Naive thymus-derived CD4-positive, alpha-beta T cell (primary cell): ENCODE measurements at regions not wholly inside any gene's neighbourhood (a gene's known extent, or its start where the extent isn't known, plus 50 kb on each side); places are given as distances from the start of the nearest gene placed in this dataset.
"Not testable (repeated sequence)": the region's sequence is repeated elsewhere in the genome, so short reads cannot be mapped to it uniquely, and the experiment has no call there.

Source experiments
- ATAC-seq: fragments of 150-1000 bp; cut with Tn5 transposase; 2 replicates; pipeline ENCODE4 v1.10.0; 2021; ENCODE audit warnings: mild to moderate bottlenecking, moderate library complexity
- CTCF ChIA-PET: fragments of 350-600 bp; sonication (Branson Sonifier 250); formaldehyde crosslinking; loops from one replicate; lab custom pipeline; 2021; ENCODE audit warnings: antibody characterized with exemption; lab: Charles Lee
- POLR2A ChIA-PET: fragments of 350-600 bp; sonication (Branson Sonifier 250); formaldehyde crosslinking; loops from one replicate; lab custom pipeline; 2021; ENCODE audit warnings: antibody characterized with exemption, inconsistent platforms; lab: Charles Lee
- DNase-seq, 9 donors: peaks; one replicate each; pipeline versions ENCODE4 v3.0.0 to v3.0.0-alpha.2; 2020 to 2022; ENCODE audit warnings: mixed read lengths in 1 of 9
- H3K27ac ChIP-seq: one replicate; pipeline ENCODE4 v1.7.0; 2013; ENCODE audit warnings: mild to moderate bottlenecking, low read depth, low read length, moderate library complexity
- H3K27me3 ChIP-seq, 2 donors: one replicate each; pipeline ENCODE4 v1.7.0; 2013; ENCODE audit warnings: low read length in 2 of 2, mild to moderate bottlenecking in 2 of 2, moderate library complexity in 2 of 2; ENCODE audit not compliant: control insufficient read depth in 2 of 2, insufficient read depth in 2 of 2
- H3K36me3 ChIP-seq, 3 experiments: 1 replicate in 2 of 3; 2 replicates in 1 of 3; pipeline ENCODE4 v1.7.0; 2013; ENCODE audit warnings: low read length in 3 of 3, mild to moderate bottlenecking in 3 of 3, moderate library complexity in 1 of 3; ENCODE audit not compliant: insufficient read depth in 3 of 3, control insufficient read depth in 2 of 3
- H3K4me1 ChIP-seq, 2 donors: one replicate each; pipeline ENCODE4 v1.7.0; 2013; ENCODE audit warnings: low read length in 2 of 2, mild to moderate bottlenecking in 2 of 2, moderate library complexity in 1 of 2; ENCODE audit not compliant: control insufficient read depth in 2 of 2, insufficient read depth in 2 of 2
- H3K4me3 ChIP-seq: 2 replicates; pipeline ENCODE4 v1.7.0; 2013; ENCODE audit warnings: mild to moderate bottlenecking, low read length
- H3K9me3 ChIP-seq, 3 experiments: 1 replicate in 2 of 3; 2 replicates in 1 of 3; pipeline ENCODE4 v1.7.0; 2013; ENCODE audit warnings: low read length in 3 of 3; ENCODE audit not compliant: control insufficient read depth in 2 of 3
- H3K27ac Mint-ChIP-seq, 9 donors: one replicate each; pipeline ENCODE4 v1.8.0; 2020 to 2022; ENCODE audit warnings: mixed read lengths in 9 of 9, mild to moderate bottlenecking in 8 of 9, moderate library complexity in 5 of 9, inconsistent platforms in 2 of 9
- H3K27me3 Mint-ChIP-seq, 5 donors: one replicate each; pipeline ENCODE4 v1.8.0; 2021 to 2022; ENCODE audit warnings: mixed read lengths in 5 of 5, mild to moderate bottlenecking in 1 of 5
- H3K36me3 Mint-ChIP-seq, 5 donors: one replicate each; pipeline ENCODE4 v1.8.0; 2020 to 2022; ENCODE audit warnings: mixed read lengths in 5 of 5, mild to moderate bottlenecking in 3 of 5, inconsistent platforms in 1 of 5
- H3K4me1 Mint-ChIP-seq, 7 donors: one replicate each; pipeline ENCODE4 v1.8.0; 2020 to 2022; ENCODE audit warnings: mixed read lengths in 7 of 7, mild to moderate bottlenecking in 3 of 7, inconsistent platforms in 1 of 7
- H3K4me3 Mint-ChIP-seq, 10 donors: one replicate each; pipeline ENCODE4 v1.8.0; 2020 to 2022; ENCODE audit warnings: mild to moderate bottlenecking in 10 of 10, mixed read lengths in 10 of 10, moderate library complexity in 6 of 10, inconsistent platforms in 2 of 10
- H3K9me3 Mint-ChIP-seq, 11 donors: one replicate each; pipeline ENCODE4 v1.8.0; 2020 to 2022; ENCODE audit warnings: mixed read lengths in 11 of 11, mild to moderate bottlenecking in 4 of 11, inconsistent platforms in 1 of 11, moderate library complexity in 1 of 11
- intact Hi-C, 2 donors: fragments of 100-400 bp; cut with micrococcal nuclease; formaldehyde crosslinking; loops; one replicate each; pipeline ENCODE4 v1.15.1; 2023

- Mint-ChIP-seq H3K36me3 (peaks cover 0 to 4% (median 0%) of the 10 kb centered on the region in 5 donors), H3K4me1 (no peaks in the 10 kb centered on the region), H3K27ac (no peak overlapping the region), H3K9me3 (peaks cover 0 to 27% (median 4%) of the 10 kb centered on the region in 11 donors), H3K27me3 (peaks cover 0 to 37% (median 21%) of the 10 kb centered on the region in 5 donors), H3K4me3 (no peak overlapping the region)
- ChIA-PET POLR2A (no interaction called here), CTCF (no interaction called here)
- no peaks in the 10 kb centered on the region for H3K9me3 ChIP-seq
- H3K4me1 ChIP-seq, result no peaks in the 10 kb centered on the region
- H3K27ac ChIP-seq, result no peak overlapping the region
- no peak for ATAC-seq
- DNase-seq, result no peak
- no peak overlapping the region for H3K4me3 ChIP-seq
- no peaks in the 10 kb centered on the region for H3K36me3 ChIP-seq
- intact Hi-C loops, result no loop called here
- no peaks in the 10 kb centered on the region for H3K27me3 ChIP-seq
These were observed 51.0 kb upstream of the IRX5 start for GRCh38 chr16:54879681-54880080.

GRCh38 chr16:54878301-54878700 lies 52.4 kb upstream of the IRX5 start:
- Mint-ChIP-seq H3K27me3 (peaks cover 0 to 37% (median 15%) of the 10 kb centered on the region in 5 donors), H3K4me3 (no peak overlapping the region), H3K9me3 (peaks cover 0 to 20% (median 6%) of the 10 kb centered on the region in 11 donors), H3K4me1 (no peaks in the 10 kb centered on the region), H3K27ac (no peak overlapping the region), H3K36me3 (peaks cover 0 to 3% (median 0%) of the 10 kb centered on the region in 5 donors)
- H3K4me3 ChIP-seq, result no peak overlapping the region
- no peaks in the 10 kb centered on the region for H3K9me3 ChIP-seq
- CTCF ChIA-PET, result no interaction called here
- no peaks in the 10 kb centered on the region for H3K27me3 ChIP-seq
- H3K27ac ChIP-seq, result no peak overlapping the region
- H3K4me1 ChIP-seq, result no peaks in the 10 kb centered on the region
- no peak for DNase-seq
- no peak for ATAC-seq
- intact Hi-C loops, result no loop called here
- H3K36me3 ChIP-seq, result no peaks in the 10 kb centered on the region
- POLR2A ChIA-PET, result no interaction called here

- no peak overlapping the region for H3K27ac ChIP-seq
- Mint-ChIP-seq H3K27ac (no peak overlapping the region), H3K4me1 (no peaks in the 10 kb centered on the region), H3K27me3 (peaks cover 0 to 34% (median 17%) of the 10 kb centered on the region in 5 donors), H3K4me3 (no peak overlapping the region), H3K9me3 (peaks cover 0 to 18% (median 6%) of the 10 kb centered on the region in 11 donors), H3K36me3 (peaks cover 0 to 7% (median 0%) of the 10 kb centered on the region in 5 donors)
- ChIA-PET POLR2A (no interaction called here), CTCF (no interaction called here)
- no peaks in the 10 kb centered on the region for H3K4me1 ChIP-seq
- DNase-seq (no peak), ATAC-seq (no peak)
- H3K9me3 ChIP-seq, result no peaks in the 10 kb centered on the region
- H3K36me3 ChIP-seq, result no peaks in the 10 kb centered on the region
- H3K4me3 ChIP-seq, result no peak overlapping the region
- intact Hi-C loops, result no loop called here
- no peaks in the 10 kb centered on the region for H3K27me3 ChIP-seq
These were observed 55.2 kb upstream of the IRX5 start for GRCh38 chr16:54875443-54875842.

GRCh38 chr16:54873716-54874373 lies 56.8 kb upstream of the IRX5 start:
- POLR2A ChIA-PET, H3K9me3 ChIP-seq, ATAC-seq, H3K36me3 Mint-ChIP-seq, H3K4me3 ChIP-seq, H3K36me3 ChIP-seq, H3K4me1 Mint-ChIP-seq, H3K27me3 ChIP-seq, intact Hi-C loops, DNase-seq, H3K27ac Mint-ChIP-seq, H3K4me3 Mint-ChIP-seq, H3K4me1 ChIP-seq, CTCF ChIA-PET, H3K27ac ChIP-seq: not testable (repeated sequence)
- Mint-ChIP-seq H3K27me3 (peaks cover 0 to 30% (median 11%) of the 10 kb centered on the region in 5 donors), H3K9me3 (peaks cover 0 to 19% (median 6%) of the 10 kb centered on the region in 11 donors)

GRCh38 chr16:54873071-54873470 lies 57.6 kb upstream of the IRX5 start:
- no peaks in the 10 kb centered on the region for H3K4me1 ChIP-seq
- no peaks in the 10 kb centered on the region for H3K27me3 ChIP-seq
- H3K36me3 ChIP-seq, result no peaks in the 10 kb centered on the region
- no peaks in the 10 kb centered on the region for H3K9me3 ChIP-seq
- H3K4me3 ChIP-seq, result no peak overlapping the region
- Mint-ChIP-seq H3K27ac (no peak overlapping the region), H3K4me3 (no peak overlapping the region), H3K36me3 (peaks cover 0 to 7% (median 0%) of the 10 kb centered on the region in 5 donors), H3K27me3 (peaks cover 0 to 22% (median 14%) of the 10 kb centered on the region in 5 donors), H3K9me3 (peaks cover 0 to 13% (median 6%) of the 10 kb centered on the region in 11 donors), H3K4me1 (no peaks in the 10 kb centered on the region)
- ChIA-PET POLR2A (no interaction called here), CTCF (no interaction called here)
- ATAC-seq (no peak), DNase-seq (no peak)
- no peak overlapping the region for H3K27ac ChIP-seq
- intact Hi-C loops, result no loop called here

GRCh38 chr16:54870151-54870550 lies 60.5 kb upstream of the IRX5 start:
- Mint-ChIP-seq H3K4me1 (no peaks in the 10 kb centered on the region), H3K4me3 (no peak overlapping the region), H3K27ac (no peak overlapping the region), H3K27me3 (peaks cover 0 to 16% (median 10%) of the 10 kb centered on the region in 5 donors), H3K36me3 (peaks cover 0 to 7% (median 0%) of the 10 kb centered on the region in 5 donors), H3K9me3 (peaks cover 0 to 26% (median 8%) of the 10 kb centered on the region in 11 donors)
- Histone ChIP-seq H3K27me3 (no peaks in the 10 kb centered on the region), H3K9me3 (no peaks in the 10 kb centered on the region), H3K4me1 (no peaks in the 10 kb centered on the region), H3K27ac (no peak overlapping the region), H3K4me3 (no peak overlapping the region), H3K36me3 (no peaks in the 10 kb centered on the region)
- CTCF ChIA-PET, result no interaction called here
- POLR2A ChIA-PET, result no interaction called here
- DNase-seq, result no peak
- ATAC-seq, result no peak
- intact Hi-C loops, result no loop called here

GRCh38 chr16:54867302-54867832 lies 63.3 kb upstream of the IRX5 start:
- Mint-ChIP-seq H3K4me1 (no peaks in the 10 kb centered on the region), H3K9me3 (peaks cover 0 to 26% (median 5%) of the 10 kb centered on the region in 11 donors), H3K27ac (no peak overlapping the region), H3K36me3 (peaks cover 0 to 4% (median 0%) of the 10 kb centered on the region in 5 donors), H3K4me3 (no peak overlapping the region), H3K27me3 (peaks cover 0 to 9% (median 3%) of the 10 kb centered on the region in 5 donors)
- H3K4me3 ChIP-seq, result no peak overlapping the region
- no peaks in the 10 kb centered on the region for H3K4me1 ChIP-seq
- ChIA-PET POLR2A (no interaction called here), CTCF (no interaction called here)
- peaks cover 0 to 4% (median 0%) of the 10 kb centered on the region in 3 experiments for H3K9me3 ChIP-seq
- intact Hi-C loops, result no loop called here
- H3K27ac ChIP-seq, result no peak overlapping the region
- no peak for ATAC-seq
- no peak for DNase-seq
- no peaks in the 10 kb centered on the region for H3K27me3 ChIP-seq
- no peaks in the 10 kb centered on the region for H3K36me3 ChIP-seq
